Smooth muscle cell (in vitro differentiated cells): ENCODE measurements at regions not wholly inside any gene's neighbourhood (a gene's known extent, or its start where the extent isn't known, plus 50 kb on each side); places are given as distances from the start of the nearest gene placed in this dataset.

Source experiments
- DNase-seq: peaks from one replicate; lab custom pipeline; 2025; ENCODE audit not compliant: unreplicated experiment; lab: John Stamatoyannopoulos, UW
- H2AFZ ChIP-seq: fragments of 200-600 bp; sonication (generic); 2 replicates; pipeline ENCODE4 v1.6.0; 2016; ENCODE audit warnings: antibody characterized with exemption, low read depth, mild to moderate bottlenecking
- H3F3A ChIP-seq: fragments of 200-600 bp; sonication (generic); 2 replicates; pipeline ENCODE4 v1.6.0; 2017; ENCODE audit warnings: antibody characterized with exemption, low read depth
- H3K27ac ChIP-seq: fragments of 200-600 bp; sonication (generic); 2 replicates; pipeline ENCODE4 v1.5.1; 2016; ENCODE audit warnings: low read depth, mild to moderate bottlenecking
- H3K27me3 ChIP-seq: fragments of 200-600 bp; sonication (generic); 2 replicates; pipeline ENCODE4 v1.6.1; 2016; ENCODE audit warnings: low read depth, mild to moderate bottlenecking
- H3K36me3 ChIP-seq: fragments of 200-600 bp; sonication (generic); 2 replicates; pipeline ENCODE4 v1.5.1; 2016; ENCODE audit warnings: low read depth
- H3K4me1 ChIP-seq: fragments of 200-600 bp; sonication (generic); 2 replicates; pipeline ENCODE4 v1.5.1; 2016; ENCODE audit warnings: low read depth
- H3K4me2 ChIP-seq: fragments of 200-600 bp; sonication (generic); 2 replicates; pipeline ENCODE4 v1.6.0; 2016; ENCODE audit warnings: mild to moderate bottlenecking
- H3K4me3 ChIP-seq: fragments of 200-600 bp; sonication (generic); 2 replicates; pipeline ENCODE4 v1.5.1; 2016; ENCODE audit warnings: mild to moderate bottlenecking
- H3K79me2 ChIP-seq: fragments of 200-600 bp; sonication (generic); 2 replicates; pipeline ENCODE4 v1.6.0; 2016; ENCODE audit warnings: low read depth, mild to moderate bottlenecking
- H3K9ac ChIP-seq: fragments of 200-600 bp; sonication (generic); 2 replicates; pipeline ENCODE4 v1.6.0; 2016; ENCODE audit warnings: low read depth
- H3K9me3 ChIP-seq: fragments of 200-600 bp; sonication (generic); replicated peaks from 2 replicates; pipeline ENCODE4 v1.5.1; 2016; ENCODE audit warnings: low read depth
- H4K20me1 ChIP-seq: fragments of 200-600 bp; sonication (generic); 2 replicates; pipeline ENCODE4 v1.6.0; 2016; ENCODE audit warnings: low read depth
- WGBS: methylation state at CpG from one replicate; pipeline ENCODE4 v1.1.7; 2016; ENCODE audit warnings: low lambda C conversion rate; 5-methylcytosine and 5-hydroxymethylcytosine counted together
- TF ChIP-seq, protein P1 (sequence below): fragments of 200-600 bp; sonication (generic); IDR thresholded peaks from 2 replicates; pipeline ENCODE4 v1.5.1; 2017; ENCODE audit warnings: borderline replicate concordance, mild to moderate bottlenecking, antibody characterized with exemption; ENCODE audit not compliant: insufficient read depth, poor library complexity, severe bottlenecking

DNA sequence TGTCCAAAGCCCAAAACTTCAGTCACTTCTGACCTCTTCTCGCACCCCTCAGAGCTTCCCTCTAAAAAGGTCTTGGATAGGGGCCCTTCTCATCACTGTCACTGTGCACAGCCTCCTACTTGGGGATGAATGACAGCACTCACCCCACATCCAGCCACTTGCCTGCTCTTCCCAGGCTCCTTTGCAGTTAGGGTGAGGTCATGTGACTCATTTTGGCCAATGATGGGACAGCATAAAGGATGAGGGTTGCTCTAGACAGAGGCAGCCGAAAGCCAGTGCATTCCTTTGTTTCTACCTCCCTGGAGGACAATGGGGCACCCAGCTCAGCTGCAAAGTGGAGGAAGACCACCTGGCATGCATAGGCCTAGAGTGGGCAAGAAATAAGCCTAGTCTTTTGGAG lies 1413.3 kb downstream of the TBC1D22A start:
- no peaks in the 10 kb centered on the region for H3K79me2 ChIP-seq
- TF ChIP-seq, protein P1, sequence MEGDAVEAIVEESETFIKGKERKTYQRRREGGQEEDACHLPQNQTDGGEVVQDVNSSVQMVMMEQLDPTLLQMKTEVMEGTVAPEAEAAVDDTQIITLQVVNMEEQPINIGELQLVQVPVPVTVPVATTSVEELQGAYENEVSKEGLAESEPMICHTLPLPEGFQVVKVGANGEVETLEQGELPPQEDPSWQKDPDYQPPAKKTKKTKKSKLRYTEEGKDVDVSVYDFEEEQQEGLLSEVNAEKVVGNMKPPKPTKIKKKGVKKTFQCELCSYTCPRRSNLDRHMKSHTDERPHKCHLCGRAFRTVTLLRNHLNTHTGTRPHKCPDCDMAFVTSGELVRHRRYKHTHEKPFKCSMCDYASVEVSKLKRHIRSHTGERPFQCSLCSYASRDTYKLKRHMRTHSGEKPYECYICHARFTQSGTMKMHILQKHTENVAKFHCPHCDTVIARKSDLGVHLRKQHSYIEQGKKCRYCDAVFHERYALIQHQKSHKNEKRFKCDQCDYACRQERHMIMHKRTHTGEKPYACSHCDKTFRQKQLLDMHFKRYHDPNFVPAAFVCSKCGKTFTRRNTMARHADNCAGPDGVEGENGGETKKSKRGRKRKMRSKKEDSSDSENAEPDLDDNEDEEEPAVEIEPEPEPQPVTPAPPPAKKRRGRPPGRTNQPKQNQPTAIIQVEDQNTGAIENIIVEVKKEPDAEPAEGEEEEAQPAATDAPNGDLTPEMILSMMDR: no peak
- no peak overlapping the region for H3K9ac ChIP-seq
- H3K4me2 ChIP-seq: no peak overlapping the region
- H3K4me1 ChIP-seq: no peaks in the 10 kb centered on the region
- no peak overlapping the region for H3K4me3 ChIP-seq
- no peaks in the 10 kb centered on the region for H3K9me3 ChIP-seq
- no peaks in the 10 kb centered on the region for H3F3A ChIP-seq
- H3K27ac ChIP-seq: no peak overlapping the region
- DNase-seq: no peak
- no peaks in the 10 kb centered on the region for H4K20me1 ChIP-seq
- 86% methylated on average over 2 of the region's 2 CpGs for WGBS
- H2AFZ ChIP-seq: no peak overlapping the region
- no peaks in the 10 kb centered on the region for H3K36me3 ChIP-seq
- H3K27me3 ChIP-seq: no peaks in the 10 kb centered on the region

DNA sequence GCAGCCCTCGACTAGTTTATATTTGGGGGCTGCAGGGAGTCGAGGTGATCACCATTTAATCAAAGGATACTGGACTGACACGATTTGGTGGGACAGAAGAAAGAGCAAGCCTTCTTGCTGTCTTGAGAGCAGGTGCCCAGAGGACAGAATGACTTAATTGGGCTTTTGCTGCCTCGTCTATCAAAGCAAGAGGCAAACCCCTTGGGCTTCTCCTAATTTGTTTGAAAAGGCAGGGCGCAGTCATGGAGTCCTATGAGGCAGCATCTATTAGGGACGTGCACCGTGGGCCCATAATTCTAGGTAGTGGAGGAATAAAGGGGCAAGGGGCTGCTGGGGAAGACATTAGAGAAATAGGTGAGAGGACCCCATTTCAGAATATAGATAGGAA lies 1411.3 kb downstream of the TBC1D22A start:
- H3F3A ChIP-seq: no peaks in the 10 kb centered on the region
- H3K27me3 ChIP-seq: no peaks in the 10 kb centered on the region
- H3K4me3 ChIP-seq: no peak overlapping the region
- no peaks in the 10 kb centered on the region for H4K20me1 ChIP-seq
- no peaks in the 10 kb centered on the region for H3K36me3 ChIP-seq
- no peak for DNase-seq
- no peaks in the 10 kb centered on the region for H3K9me3 ChIP-seq
- H3K79me2 ChIP-seq: no peaks in the 10 kb centered on the region
- no peaks in the 10 kb centered on the region for H3K4me1 ChIP-seq
- no peak overlapping the region for H3K27ac ChIP-seq
- TF ChIP-seq, protein P1: no peak
- no peak overlapping the region for H2AFZ ChIP-seq
- H3K9ac ChIP-seq: no peak overlapping the region
- 79% methylated on average over 7 of the region's 7 CpGs for WGBS
- no peak overlapping the region for H3K4me2 ChIP-seq

DNA sequence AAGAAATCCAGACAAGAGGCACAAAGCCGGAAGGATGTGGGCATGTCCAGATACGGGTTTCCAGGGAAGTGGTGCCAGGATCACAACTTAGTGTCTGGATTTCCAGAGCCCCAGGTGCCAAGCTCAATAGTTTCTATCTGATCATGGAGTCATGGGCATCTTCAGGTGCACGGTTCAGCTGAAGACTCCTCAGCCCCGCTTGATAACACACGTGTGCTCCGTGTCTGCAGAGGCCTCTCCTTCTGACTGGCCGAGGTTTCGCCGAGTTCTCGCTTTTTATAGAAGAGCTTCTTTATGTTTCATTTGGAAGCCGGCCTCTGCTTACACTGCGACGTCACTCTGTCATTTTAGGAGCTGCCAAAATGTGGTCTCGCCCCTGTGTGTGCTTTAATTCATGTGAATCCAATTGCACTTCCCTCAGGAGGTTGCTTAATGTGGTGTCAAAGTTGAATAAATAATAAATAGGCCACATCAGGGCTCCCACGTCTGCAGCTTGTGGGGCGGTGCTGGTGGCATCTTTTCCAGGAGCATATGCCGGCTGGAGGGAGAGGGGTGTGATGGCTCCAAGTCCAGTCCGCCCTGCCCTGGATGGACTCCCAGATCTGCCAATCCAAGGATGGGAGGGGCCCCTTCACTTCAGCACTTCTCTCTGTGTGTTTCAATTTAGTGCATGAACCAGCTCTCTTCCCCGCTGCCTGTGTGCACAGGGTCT lies 1410.8 kb downstream of the TBC1D22A start:
- Histone ChIP-seq H3K9me3 (no peaks in the 10 kb centered on the region), H2AFZ (no peak overlapping the region), H3K79me2 (no peaks in the 10 kb centered on the region), H3K27ac (no peak overlapping the region), H3K9ac (no peak overlapping the region), H4K20me1 (no peaks in the 10 kb centered on the region), H3K27me3 (no peaks in the 10 kb centered on the region), H3K36me3 (no peaks in the 10 kb centered on the region), H3K4me1 (no peaks in the 10 kb centered on the region), H3F3A (no peaks in the 10 kb centered on the region), H3K4me2 (no peak overlapping the region), H3K4me3 (no peak overlapping the region)
- WGBS: 89% methylated on average over 18 of the region's 19 CpGs
- TF ChIP-seq, protein P1: no peak
- DNase-seq: no peak

DNA sequence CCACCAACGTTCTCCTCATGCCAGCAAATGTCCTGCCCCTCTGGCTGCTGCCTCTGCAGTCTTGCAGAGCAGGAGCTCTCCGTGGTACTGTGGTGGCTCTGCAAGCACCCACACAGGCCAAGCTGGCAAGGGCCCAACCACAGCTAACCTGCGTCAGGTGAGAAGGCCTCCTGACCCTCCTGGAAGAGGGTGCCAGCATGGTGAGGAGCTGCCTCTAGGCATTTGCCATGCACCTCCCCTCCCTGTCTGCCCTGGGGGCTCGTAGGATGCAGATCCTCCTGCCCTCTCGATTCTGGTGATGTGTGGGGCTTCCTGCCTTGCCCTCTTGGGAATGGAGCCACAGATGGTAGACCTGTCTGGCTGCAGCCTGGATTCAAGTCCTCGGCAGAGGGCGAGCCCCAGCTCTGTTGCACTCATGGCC lies 1408.8 kb downstream of the TBC1D22A start:
- Histone ChIP-seq H2AFZ (no peak overlapping the region), H3K4me2 (no peak overlapping the region), H3K36me3 (no peaks in the 10 kb centered on the region), H3K27ac (no peak overlapping the region), H3K79me2 (no peaks in the 10 kb centered on the region), H3K9ac (no peak overlapping the region), H3K4me3 (no peak overlapping the region), H3K4me1 (no peaks in the 10 kb centered on the region), H3K9me3 (no peaks in the 10 kb centered on the region), H3K27me3 (no peaks in the 10 kb centered on the region), H3F3A (no peaks in the 10 kb centered on the region), H4K20me1 (no peaks in the 10 kb centered on the region)
- TF ChIP-seq, protein P1: no peak
- 72% methylated on average over 7 of the region's 7 CpGs for WGBS
- DNase-seq: no peak
